DMS 273 (cell line): ENCODE measurements at regions not wholly inside any gene's neighbourhood (a gene's known extent, or its start where the extent isn't known, plus 50 kb on each side); places are given as distances from the start of the nearest gene placed in this dataset.

Experiments used
- DNase-seq: peaks from one replicate; lab custom pipeline; 2025; ENCODE audit not compliant: unreplicated experiment; lab: John Stamatoyannopoulos, UW

DNA sequence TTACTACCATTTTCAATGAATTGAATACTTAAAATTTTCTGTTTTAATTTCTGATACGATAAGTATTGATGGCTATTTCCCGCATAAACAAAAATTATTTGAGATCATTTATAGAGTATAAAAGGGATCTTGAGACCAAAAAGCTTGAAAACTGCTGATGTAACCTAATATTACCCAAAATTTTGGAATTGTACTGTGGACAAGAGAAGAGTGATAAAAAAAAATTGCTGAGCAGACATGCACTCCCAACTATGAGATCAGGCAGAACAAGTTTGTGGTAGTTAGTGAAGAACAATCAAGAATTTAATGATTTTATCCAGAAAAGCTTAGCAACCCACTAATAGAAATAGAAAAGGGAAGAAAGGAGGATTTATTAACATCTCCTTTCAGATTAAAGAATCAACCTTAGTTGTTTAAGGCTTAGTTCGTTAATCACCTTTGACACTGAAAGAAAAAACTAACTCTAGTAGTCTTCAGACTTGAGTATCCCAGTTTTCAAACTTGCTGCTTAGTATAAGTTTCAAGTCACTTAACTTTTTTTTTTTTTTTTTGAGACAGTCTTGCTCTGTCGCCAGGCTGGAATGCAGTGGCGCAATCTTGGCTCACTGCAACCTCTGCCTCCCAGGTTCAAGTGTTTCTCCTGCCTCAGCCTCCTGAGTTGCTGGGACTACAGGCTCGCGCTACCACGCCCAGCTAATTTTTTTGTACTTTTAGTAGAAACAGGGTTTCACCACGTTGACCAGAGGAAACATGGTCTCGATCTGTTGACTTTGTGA, 50.6 kb upstream of the ZC3HAV1 start:
- DNase-seq = no peak

DNA sequence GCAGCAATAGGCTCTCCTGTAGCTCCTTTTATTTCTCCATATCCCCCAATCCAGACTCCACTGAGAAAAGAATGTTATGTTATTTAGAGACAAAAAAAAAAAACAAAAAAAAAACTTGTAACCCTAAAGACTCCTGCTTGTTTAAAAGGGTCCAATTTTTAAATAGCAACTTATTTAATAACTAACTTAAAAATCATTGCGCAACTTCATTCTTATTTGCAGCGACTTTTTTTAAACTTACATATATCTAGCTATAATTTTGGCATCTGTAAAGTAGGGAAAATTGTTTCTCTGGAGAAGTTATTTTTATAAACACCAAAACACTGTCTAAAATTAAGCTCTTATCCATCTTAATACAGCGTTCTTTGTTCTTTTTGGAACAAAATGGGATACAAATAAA, 59.0 kb upstream of the ZC3HAV1 start:
- DNase-seq = no peak

DNA sequence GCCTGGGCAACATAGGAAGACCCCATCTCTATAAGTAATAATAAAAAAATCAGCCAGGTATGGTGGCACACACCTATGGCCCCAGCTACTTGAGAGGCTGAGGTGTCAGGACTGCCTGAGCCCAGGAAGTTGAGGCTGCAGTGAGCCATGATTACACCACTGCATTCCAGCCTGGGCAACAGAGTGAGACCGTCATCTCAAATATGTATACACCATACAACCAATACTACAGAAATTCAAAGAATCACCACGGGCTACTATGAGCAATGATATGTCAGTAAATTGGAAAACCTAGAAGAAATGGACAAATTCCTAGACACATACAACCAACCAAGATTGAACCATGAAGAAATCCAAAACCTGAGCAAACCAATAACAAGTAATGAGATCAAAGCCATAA, 60.3 kb upstream of the ZC3HAV1 start:
- DNase-seq = no peak

DNA sequence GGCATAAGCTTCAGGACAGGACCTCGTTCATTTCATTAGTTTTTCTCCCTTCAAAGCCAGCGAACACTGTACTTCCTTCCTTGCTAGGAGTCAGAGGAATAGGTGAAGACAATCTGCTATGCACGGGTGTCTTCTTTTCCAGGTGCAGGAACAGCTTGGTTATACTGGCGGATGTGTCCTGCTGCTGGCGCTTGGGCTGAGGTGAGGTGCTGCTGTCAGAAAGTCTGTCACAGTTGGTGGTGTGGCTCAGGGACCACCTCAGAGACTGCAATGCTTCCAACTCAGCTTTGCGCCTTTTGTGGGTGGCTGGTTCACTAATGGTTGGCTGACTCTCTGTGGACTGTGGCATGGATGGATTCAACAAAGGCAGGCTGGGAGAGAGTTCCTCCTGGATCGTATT, 58.3 kb upstream of the UBN2 start:
- no peak for DNase-seq

DNA sequence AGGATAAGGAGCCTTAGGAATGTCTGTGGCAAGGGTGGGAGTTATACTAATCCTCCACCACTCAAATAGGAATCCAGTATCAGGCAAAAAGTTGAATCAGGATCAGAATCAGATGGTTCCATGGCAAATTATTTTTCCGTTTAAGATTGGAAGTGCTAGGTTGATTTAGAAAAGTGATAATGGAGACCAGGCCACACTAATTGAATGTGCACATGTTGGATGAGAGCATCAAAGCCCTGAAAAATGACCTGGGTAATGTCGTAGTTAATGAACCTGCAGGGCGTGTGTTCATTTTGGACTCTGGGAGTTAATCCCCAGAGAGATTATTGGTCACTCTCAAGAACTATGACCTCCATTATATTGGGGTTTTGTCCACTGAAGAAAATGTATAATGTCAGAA, 53.3 kb upstream of the UBN2 start:
- DNase-seq = no peak

DNA sequence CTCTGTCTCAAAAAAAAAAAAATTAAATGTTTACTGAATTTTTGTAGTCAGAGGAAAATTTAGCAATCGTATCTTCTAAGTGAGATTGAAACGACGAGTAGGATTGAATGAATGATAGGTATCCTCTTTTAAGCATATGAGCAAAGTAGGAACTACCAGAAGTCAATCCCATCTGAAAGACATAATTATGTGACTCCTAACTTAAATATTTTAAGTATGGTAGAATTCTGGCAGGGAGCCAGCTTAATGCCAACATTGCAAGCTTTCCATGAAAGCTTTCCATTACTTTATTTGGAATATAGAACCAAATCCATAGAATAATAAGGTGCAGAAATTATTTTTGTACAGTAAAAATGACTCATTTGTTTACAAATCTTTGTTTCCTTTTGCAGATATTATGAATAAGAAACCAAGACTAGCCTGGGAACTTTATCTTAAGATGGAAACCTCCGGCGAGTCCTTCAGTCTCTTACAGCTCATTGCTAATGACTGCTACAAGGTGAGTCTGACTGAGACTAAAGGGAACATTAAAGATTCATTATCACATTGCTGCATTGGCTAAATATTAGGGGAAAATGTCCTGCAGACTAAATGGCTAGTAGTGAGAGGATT, 50.2 kb upstream of the UBN2 start:
- peak; percentile 10 for DNase-seq
